Calu3 (cell line): ENCODE measurements at regions not wholly inside any gene's neighbourhood (a gene's known extent, or its start where the extent isn't known, plus 50 kb on each side); places are given as distances from the start of the nearest gene placed in this dataset.

ENCODE experiments used
- BruUV-seq: library from RNA; stranded (reverse); fragments of 400-500 nt; replicated peaks from 2 replicates; lab custom pipeline; 2021; lab: Mats Ljungman, UMichigan
- CTCF ChIA-PET: fragments of 300-600 bp; sonication (Branson Sonifier 250); formaldehyde crosslinking; loops from one replicate; lab custom pipeline; 2022; ENCODE audit warnings: antibody characterized with exemption; lab: Charles Lee
- DNase-seq: peaks from one replicate; pipeline ENCODE4 v3.0.0; 2022
- H3K27ac Mint-ChIP-seq: one replicate; pipeline ENCODE4 v1.8.0; 2022; ENCODE audit warnings: mixed read lengths; ENCODE audit not compliant: unreplicated experiment
- H3K27me3 Mint-ChIP-seq: one replicate; pipeline ENCODE4 v1.8.0; 2022; ENCODE audit warnings: mixed read lengths; ENCODE audit not compliant: unreplicated experiment
- H3K36me3 Mint-ChIP-seq: one replicate; pipeline ENCODE4 v1.8.0; 2022; ENCODE audit warnings: mild to moderate bottlenecking, moderate library complexity, mixed read lengths; ENCODE audit not compliant: insufficient read depth, unreplicated experiment
- H3K4me1 Mint-ChIP-seq: one replicate; pipeline ENCODE4 v1.8.0; 2022; ENCODE audit warnings: mild to moderate bottlenecking, low read depth, mixed read lengths; ENCODE audit not compliant: unreplicated experiment
- H3K4me3 Mint-ChIP-seq: one replicate; pipeline ENCODE4 v1.8.0; 2022; ENCODE audit warnings: mild to moderate bottlenecking, low read depth, moderate library complexity, mixed read lengths; ENCODE audit not compliant: unreplicated experiment
- H3K9me3 Mint-ChIP-seq: one replicate; pipeline ENCODE4 v1.8.0; 2022; ENCODE audit warnings: low read depth, mixed read lengths; ENCODE audit not compliant: unreplicated experiment
- CTCF ChIP-seq: fragments of 200-600 bp; IDR thresholded peaks from one replicate; pipeline ENCODE4 v1.8.0; 2022; ENCODE audit warnings: antibody characterized with exemption; ENCODE audit not compliant: unreplicated experiment
- intact Hi-C: fragments of 100-400 bp; cut with micrococcal nuclease; formaldehyde crosslinking; loops from one replicate; pipeline ENCODE4 v1.10.0; 2022; ENCODE audit not compliant: unreplicated experiment

GRCh38 chr11:21675049-21675616 is 517.8 kb upstream of the ANO5 start:
- Mint-ChIP-seq H3K9me3 (peaks cover 4% of the 10 kb centered on the region), H3K27ac (no peak overlapping the region), H3K4me3 (no peak overlapping the region), H3K4me1 (no peaks in the 10 kb centered on the region), H3K36me3 (no peaks in the 10 kb centered on the region), H3K27me3 (no peaks in the 10 kb centered on the region)
- TF ChIP-seq CTCF, result no peak
- CTCF ChIA-PET, result interaction anchor here (0.6 kb wide), 1 partner anchor 1743 kb away, joined by 4 read pairs; no protein-coding TSS in a partner anchor
- intact Hi-C loops, result no loop called here
- DNase-seq, result no peak
- BruUV-seq, result no TSS peak

- CTCF ChIA-PET, result no interaction called here
Measured at GRCh38 chr11:21687643-21688042, 505.2 kb upstream of the ANO5 start.

GRCh38 chr11:21704539-21704938 is 488.3 kb upstream of the ANO5 start:
- no peak for DNase-seq
- no peak for TF ChIP-seq CTCF
- Mint-ChIP-seq H3K4me3 (no peak overlapping the region), H3K27me3 (no peaks in the 10 kb centered on the region), H3K27ac (no peak overlapping the region), H3K36me3 (no peaks in the 10 kb centered on the region), H3K9me3 (no peaks in the 10 kb centered on the region), H3K4me1 (no peaks in the 10 kb centered on the region)
- BruUV-seq, result no TSS peak
- intact Hi-C loops, result no loop called here
- CTCF ChIA-PET, result no interaction called here

More at GRCh38 chr11:21687643-21688042, 505.2 kb upstream of the ANO5 start:
- no peak for TF ChIP-seq CTCF
- BruUV-seq, result no TSS peak
- Mint-ChIP-seq H3K9me3 (no peaks in the 10 kb centered on the region), H3K27me3 (no peaks in the 10 kb centered on the region), H3K4me3 (no peak overlapping the region), H3K27ac (no peak overlapping the region), H3K4me1 (no peaks in the 10 kb centered on the region), H3K36me3 (no peaks in the 10 kb centered on the region)
- no peak for DNase-seq
- intact Hi-C loops, result no loop called here

- Mint-ChIP-seq H3K4me1 (no peaks in the 10 kb centered on the region), H3K9me3 (no peaks in the 10 kb centered on the region), H3K4me3 (no peak overlapping the region), H3K36me3 (no peaks in the 10 kb centered on the region), H3K27ac (no peak overlapping the region), H3K27me3 (no peaks in the 10 kb centered on the region)
- CTCF ChIA-PET, result no interaction called here
- no TSS peak for BruUV-seq
- DNase-seq, result no peak
- no peak for TF ChIP-seq CTCF
- intact Hi-C loops, result no loop called here
Measured at GRCh38 chr11:21707116-21707739, 485.7 kb upstream of the ANO5 start.
